Stimulated activated naive CD4-positive, alpha-beta T cell treated with Interleukin-2 at 50 U/mL for 16 hours (primary cell): ENCODE measurements at regions not wholly inside any gene's neighbourhood (a gene's known extent, or its start where the extent isn't known, plus 50 kb on each side); places are given as distances from the start of the nearest gene placed in this dataset.

Experiments used
- DNase-seq: peaks from one replicate; lab custom pipeline; 2025; lab: John Stamatoyannopoulos, UW

GRCh38 chr18:54020156-54020745 lies 204.2 kb downstream of the MBD2 start:
- no peak for DNase-seq

GRCh38 chr18:54019641-54020040 lies 204.8 kb downstream of the MBD2 start:
- DNase-seq = no peak

- DNase-seq = no peak
These were observed 211.0 kb downstream of the MBD2 start for GRCh38 chr18:54013452-54013851.

GRCh38 chr18:54004828-54005227 lies 219.6 kb downstream of the MBD2 start:
- no peak for DNase-seq

- DNase-seq = no peak
These were observed 221.3 kb downstream of the MBD2 start for GRCh38 chr18:54003195-54003594.

- DNase-seq = no peak
These were observed 227.4 kb downstream of the MBD2 start for GRCh38 chr18:53997064-53997463.

GRCh38 chr18:53994016-53994415 lies 230.5 kb downstream of the MBD2 start:
- no peak for DNase-seq

- DNase-seq = no peak
These were observed 232.7 kb downstream of the MBD2 start for GRCh38 chr18:53991805-53992204.

- no peak for DNase-seq
These were observed 233.3 kb downstream of the MBD2 start for GRCh38 chr18:53991202-53991601.

- DNase-seq = no peak
These were observed 234.0 kb downstream of the MBD2 start for GRCh38 chr18:53990485-53990884.

- DNase-seq = no peak
These were observed 240.4 kb downstream of the MBD2 start for GRCh38 chr18:53984021-53984420.

GRCh38 chr18:53971331-53971730 lies 253.1 kb downstream of the MBD2 start:
- no peak for DNase-seq

- no peak for DNase-seq
These were observed 271.8 kb downstream of the MBD2 start for GRCh38 chr18:53952700-53953099.

- DNase-seq = no peak
These were observed 273.9 kb downstream of the MBD2 start for GRCh38 chr18:53950545-53950944.

GRCh38 chr18:53948991-53949390 lies 275.5 kb downstream of the MBD2 start:
- no peak for DNase-seq

- no peak for DNase-seq
These were observed 277.3 kb downstream of the MBD2 start for GRCh38 chr18:53947092-53947640.

- no peak for DNase-seq
These were observed 277.9 kb downstream of the MBD2 start for GRCh38 chr18:53946594-53946993.

GRCh38 chr18:53944721-53945120 lies 279.7 kb downstream of the MBD2 start:
- no peak for DNase-seq

GRCh38 chr18:53943326-53943860 lies 281.1 kb downstream of the MBD2 start:
- DNase-seq = no peak

- DNase-seq = no peak
These were observed 282.7 kb downstream of the MBD2 start for GRCh38 chr18:53941601-53942338.

GRCh38 chr18:53937037-53937436 lies 287.4 kb downstream of the MBD2 start:
- no peak for DNase-seq

- no peak for DNase-seq
These were observed 288.7 kb downstream of the MBD2 start for GRCh38 chr18:53935803-53936202.

- no peak for DNase-seq
These were observed 289.1 kb downstream of the MBD2 start for GRCh38 chr18:53935399-53935798.
